GM18507 (cell line): ENCODE measurements at regions not wholly inside any gene's neighbourhood (a gene's known extent, or its start where the extent isn't known, plus 50 kb on each side); places are given as distances from the start of the nearest gene placed in this dataset.

Source experiments
- DNase-seq: peaks from one replicate; pipeline ENCODE4 v3.0.0; 2011; ENCODE audit warnings: low read depth; ENCODE audit not compliant: insufficient read length; ENCODE audit errors: extremely low spot score
- FAIRE-seq: peaks from 2 replicates; lab custom pipeline; 2011; peaks lifted over from hg19 to GRCh38; lab: Jason Lieb, UNC

- no peak for DNase-seq
- no peak for FAIRE-seq
Measured at GRCh38 chr9:20023961-20024571, 235.2 kb upstream of the SLC24A2 start.

GRCh38 chr9:20023210-20023905 is 234.5 kb upstream of the SLC24A2 start:
- FAIRE-seq (no peak), DNase-seq (no peak)

GRCh38 chr9:20022410-20022809 is 233.6 kb upstream of the SLC24A2 start:
- DNase-seq (no peak), FAIRE-seq (no peak)

- FAIRE-seq, result no peak
- no peak for DNase-seq
Measured at GRCh38 chr9:20016611-20017010, 227.8 kb upstream of the SLC24A2 start.

- DNase-seq, result no peak
- FAIRE-seq, result peak; percentile 66
Measured at GRCh38 chr9:20015427-20015931, 226.6 kb upstream of the SLC24A2 start.

- no peak for FAIRE-seq
- DNase-seq, result no peak
Measured at GRCh38 chr9:20014168-20014567, 225.3 kb upstream of the SLC24A2 start.

- DNase-seq (no peak), FAIRE-seq (no peak)
Measured at GRCh38 chr9:20012232-20012631, 223.4 kb upstream of the SLC24A2 start.

- FAIRE-seq (no peak), DNase-seq (no peak)
Measured at GRCh38 chr9:20009606-20010005, 220.8 kb upstream of the SLC24A2 start.

- DNase-seq (no peak), FAIRE-seq (no peak)
Measured at GRCh38 chr9:20002011-20002410, 213.2 kb upstream of the SLC24A2 start.

- FAIRE-seq (no peak), DNase-seq (no peak)
Measured at GRCh38 chr9:20001058-20001457, 212.2 kb upstream of the SLC24A2 start.

- FAIRE-seq (peak; percentile 94), DNase-seq (peak; percentile 22)
Measured at GRCh38 chr9:19999491-20000057, 210.7 kb upstream of the SLC24A2 start.

GRCh38 chr9:19998823-19999455 is 210.1 kb upstream of the SLC24A2 start:
- peak; percentile 58 for FAIRE-seq
- no peak for DNase-seq

GRCh38 chr9:19998153-19998552 is 209.3 kb upstream of the SLC24A2 start:
- peak; percentile 14 for DNase-seq
- peak; percentile 72 for FAIRE-seq

- peak; percentile 49 for FAIRE-seq
Measured at GRCh38 chr9:19995619-19996018, 206.8 kb upstream of the SLC24A2 start.

GRCh38 chr9:19994296-19994695 is 205.5 kb upstream of the SLC24A2 start:
- no peak for FAIRE-seq
- DNase-seq, result no peak

More at GRCh38 chr9:19995619-19996018, 206.8 kb upstream of the SLC24A2 start:
- no peak for DNase-seq

GRCh38 chr9:19992556-19992955 is 203.7 kb upstream of the SLC24A2 start:
- FAIRE-seq (no peak), DNase-seq (no peak)

GRCh38 chr9:19989213-19989612 is 200.4 kb upstream of the SLC24A2 start:
- DNase-seq (no peak), FAIRE-seq (no peak)

- DNase-seq, result no peak
- FAIRE-seq, result no peak
Measured at GRCh38 chr9:19988281-19988680, 199.4 kb upstream of the SLC24A2 start.

- no peak for DNase-seq
- no peak for FAIRE-seq
Measured at GRCh38 chr9:19985081-19985480, 196.2 kb upstream of the SLC24A2 start.

GRCh38 chr9:19976226-19976625 is 187.4 kb upstream of the SLC24A2 start:
- DNase-seq, result no peak
- no peak for FAIRE-seq
